B cell (primary cell): ENCODE measurements at regions not wholly inside any gene's neighbourhood (a gene's known extent, or its start where the extent isn't known, plus 50 kb on each side); places are given as distances from the start of the nearest gene placed in this dataset.

ENCODE experiments used
- ATAC-seq: fragments of 200-7000 bp; cut with Tn5 transposase; one replicate; pipeline ENCODE4 v1.10.0; 2021; ENCODE audit warnings: low read depth, mild to moderate bottlenecking, moderate number of reproducible peaks, moderate library complexity
- CTCF ChIA-PET: fragments of 350-600 bp; sonication (Branson Sonifier 250); formaldehyde crosslinking; loops from one replicate; lab custom pipeline; 2021; ENCODE audit warnings: antibody characterized with exemption, inconsistent platforms; lab: Charles Lee
- POLR2A ChIA-PET: fragments of 350-600 bp; sonication (Branson Sonifier 250); formaldehyde crosslinking; loops from one replicate; lab custom pipeline; 2021; ENCODE audit warnings: antibody characterized with exemption; lab: Charles Lee
- DNase-seq: peaks from one replicate; pipeline ENCODE4 v3.0.0; 2013
- H2AFZ ChIP-seq: 2 replicates; pipeline ENCODE4 v1.6.1; 2012; ENCODE audit warnings: mild to moderate bottlenecking, low read depth, low read length; ENCODE audit not compliant: insufficient read depth, poor library complexity, severe bottlenecking
- H3K27ac ChIP-seq, 2 donors: 1 replicate in 1 of 2; 2 replicates in 1 of 2; pipeline ENCODE4 v1.5.1; 2012 to 2013; ENCODE audit warnings: low read length in 2 of 2, mild to moderate bottlenecking in 2 of 2, moderate library complexity in 1 of 2
- H3K27me3 ChIP-seq, 4 experiments: fragments of 200-600 bp in 1 of 4; sonication (generic) in 1 of 4; replicated peaks in 1 of 4; 1 replicate in 2 of 4; 2 replicates in 2 of 4; pipeline versions ENCODE4 v1.6.1 to v1.7.0; 2013 to 2016; ENCODE audit warnings: low read length in 3 of 4, mild to moderate bottlenecking in 2 of 4, mixed read lengths in 1 of 4, moderate library complexity in 1 of 4; ENCODE audit not compliant: insufficient read depth in 4 of 4, control insufficient read depth in 3 of 4; ENCODE audit errors: control extremely low read depth in 1 of 4
- H3K36me3 ChIP-seq, 2 experiments: replicated peaks in 1 of 2; 1 replicate in 1 of 2; 2 replicates in 1 of 2; pipeline versions ENCODE4 v1.6.1 to v1.7.1; 2013; ENCODE audit warnings: low read length in 1 of 2; ENCODE audit not compliant: insufficient read depth in 2 of 2, control insufficient read depth in 1 of 2; ENCODE audit errors: control extremely low read depth in 1 of 2, extremely low read depth in 1 of 2
- H3K4me1 ChIP-seq, 2 donors: fragments of 200-600 bp in 1 of 2; sonication (generic) in 1 of 2; 1 replicate in 1 of 2; 2 replicates in 1 of 2; pipeline versions ENCODE4 v1.5.1 to v1.6.1; 2013 to 2017; ENCODE audit warnings: low read length in 2 of 2; ENCODE audit not compliant: control insufficient read depth in 2 of 2, insufficient read depth in 2 of 2
- H3K4me2 ChIP-seq: replicated peaks from 2 replicates; pipeline ENCODE3; 2012; ENCODE audit warnings: mild to moderate bottlenecking, low read depth, low read length; ENCODE audit not compliant: poor library complexity, severe bottlenecking
- H3K4me3 ChIP-seq, 5 experiments: fragments of 200-600 bp in 1 of 5; sonication (generic) in 1 of 5; 1 replicate in 3 of 5; 2 replicates in 2 of 5; pipeline versions ENCODE4 v1.5.1 to v1.7.0; 2011 to 2016; ENCODE audit warnings: low read length in 4 of 5, mild to moderate bottlenecking in 4 of 5, low read depth in 2 of 5, control low read depth in 1 of 5, moderate library complexity in 1 of 5; ENCODE audit not compliant: insufficient read depth in 1 of 5; ENCODE audit errors: control extremely low read depth in 1 of 5, extremely low read depth in 1 of 5
- H3K79me2 ChIP-seq: fragments of 200-600 bp; sonication (generic); one replicate; pipeline ENCODE4 v1.6.0; 2016; ENCODE audit warnings: low read length; ENCODE audit not compliant: control insufficient read depth, insufficient read depth
- H3K9ac ChIP-seq: fragments of 200-600 bp; sonication (generic); 2 replicates; pipeline ENCODE4 v1.6.1; 2017; ENCODE audit warnings: mild to moderate bottlenecking, low read length, moderate library complexity
- H3K9me3 ChIP-seq, 3 donors: one replicate each; pipeline versions ENCODE4 v1.6.1 to v1.7.1; 2013; ENCODE audit warnings: low read length in 2 of 3; ENCODE audit not compliant: control insufficient read depth in 2 of 3, insufficient read depth in 1 of 3; ENCODE audit errors: control extremely low read depth in 1 of 3
- H4K20me1 ChIP-seq: 2 replicates; pipeline ENCODE4 v1.6.0; 2012; ENCODE audit warnings: mild to moderate bottlenecking, low read length; ENCODE audit not compliant: insufficient read depth, control insufficient read depth, poor library complexity, severe bottlenecking
- H3K27ac Mint-ChIP-seq: one replicate; pipeline ENCODE4 v1.8.0; 2021; ENCODE audit warnings: mixed read lengths
- H3K27me3 Mint-ChIP-seq: one replicate; pipeline ENCODE4 v1.8.0; 2021; ENCODE audit warnings: mixed read lengths
- H3K4me1 Mint-ChIP-seq: one replicate; pipeline ENCODE4 v1.8.0; 2021; ENCODE audit warnings: mixed read lengths
- H3K4me3 Mint-ChIP-seq: one replicate; pipeline ENCODE4 v1.8.0; 2021; ENCODE audit warnings: mixed read lengths
- H3K9me3 Mint-ChIP-seq: one replicate; pipeline ENCODE4 v1.8.0; 2022; ENCODE audit warnings: mixed read lengths; ENCODE audit not compliant: insufficient read depth
- EZH2 ChIP-seq: IDR thresholded peaks from 2 replicates; pipeline ENCODE4 v1.6.1; 2012; ENCODE audit warnings: borderline replicate concordance, low read depth, mild to moderate bottlenecking, moderate library complexity, low read length; ENCODE audit not compliant: insufficient read depth, poor library complexity, severe bottlenecking
- WGBS: methylation state at CpG from one replicate; pipeline ENCODE4 v1.1.5; 2013; ENCODE audit warnings: missing lambda C conversion rate; ENCODE audit not compliant: insufficient coverage; 5-methylcytosine and 5-hydroxymethylcytosine counted together
- intact Hi-C: fragments of 100-400 bp; cut with micrococcal nuclease; formaldehyde crosslinking; loops from one replicate; pipeline ENCODE4 v1.10.0; 2022
- TF ChIP-seq, protein P1 (sequence below): fragments of 200-600 bp; IDR thresholded peaks from one replicate; pipeline ENCODE4 v1.8.0; 2022; ENCODE audit warnings: antibody characterized with exemption, mild to moderate bottlenecking

DNA sequence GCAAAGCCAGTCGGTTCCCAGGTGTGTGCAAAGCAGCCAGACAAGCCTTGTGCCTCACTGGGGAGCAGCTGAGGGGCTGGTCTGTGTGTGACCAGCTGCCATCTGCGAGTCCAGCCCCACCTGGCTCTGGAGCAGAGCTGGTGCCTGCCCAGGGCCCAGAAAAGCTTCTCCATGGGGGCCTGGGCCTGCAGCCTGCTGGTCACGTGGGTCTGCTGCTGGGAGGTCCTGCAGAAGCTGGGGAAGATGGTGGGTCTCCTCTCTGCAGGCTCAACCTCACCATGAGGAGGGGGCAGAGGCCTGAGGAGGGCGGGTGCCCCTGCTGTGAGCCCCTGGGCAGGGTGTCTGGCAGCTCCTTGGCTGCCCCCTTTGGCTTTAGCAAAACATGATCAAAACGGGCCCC, 71.9 kb downstream of the ENGASE start:
- Histone ChIP-seq H3K4me3 (no peak overlapping the region), H3K27me3 (peaks cover 0 to 2% (median 0%) of the 10 kb centered on the region in 4 experiments), H3K9me3 (no peaks in the 10 kb centered on the region), H3K4me2 (no peak overlapping the region), H3K79me2 (no peaks in the 10 kb centered on the region), H3K27ac (no peak overlapping the region), H3K4me1 (no peaks in the 10 kb centered on the region), H3K9ac (no peak overlapping the region), H4K20me1 (no peaks in the 10 kb centered on the region), H2AFZ (no peak overlapping the region), H3K36me3 (no peaks in the 10 kb centered on the region)
- H3K27ac Mint-ChIP-seq: no peak overlapping the region
- 60% methylated on average over 5 of the region's 5 CpGs for WGBS
- CTCF ChIA-PET: no interaction called here
- intact Hi-C loops: no loop called here
- H3K27me3 Mint-ChIP-seq: no peaks in the 10 kb centered on the region
- POLR2A ChIA-PET: no interaction called here
- TF ChIP-seq, protein P1, sequence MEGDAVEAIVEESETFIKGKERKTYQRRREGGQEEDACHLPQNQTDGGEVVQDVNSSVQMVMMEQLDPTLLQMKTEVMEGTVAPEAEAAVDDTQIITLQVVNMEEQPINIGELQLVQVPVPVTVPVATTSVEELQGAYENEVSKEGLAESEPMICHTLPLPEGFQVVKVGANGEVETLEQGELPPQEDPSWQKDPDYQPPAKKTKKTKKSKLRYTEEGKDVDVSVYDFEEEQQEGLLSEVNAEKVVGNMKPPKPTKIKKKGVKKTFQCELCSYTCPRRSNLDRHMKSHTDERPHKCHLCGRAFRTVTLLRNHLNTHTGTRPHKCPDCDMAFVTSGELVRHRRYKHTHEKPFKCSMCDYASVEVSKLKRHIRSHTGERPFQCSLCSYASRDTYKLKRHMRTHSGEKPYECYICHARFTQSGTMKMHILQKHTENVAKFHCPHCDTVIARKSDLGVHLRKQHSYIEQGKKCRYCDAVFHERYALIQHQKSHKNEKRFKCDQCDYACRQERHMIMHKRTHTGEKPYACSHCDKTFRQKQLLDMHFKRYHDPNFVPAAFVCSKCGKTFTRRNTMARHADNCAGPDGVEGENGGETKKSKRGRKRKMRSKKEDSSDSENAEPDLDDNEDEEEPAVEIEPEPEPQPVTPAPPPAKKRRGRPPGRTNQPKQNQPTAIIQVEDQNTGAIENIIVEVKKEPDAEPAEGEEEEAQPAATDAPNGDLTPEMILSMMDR: no peak
- TF ChIP-seq EZH2: no peak
- DNase-seq: no peak
- ATAC-seq: no peak
- no peak overlapping the region for H3K4me3 Mint-ChIP-seq
- H3K4me1 Mint-ChIP-seq: no peaks in the 10 kb centered on the region
- H3K9me3 Mint-ChIP-seq: no peaks in the 10 kb centered on the region

DNA sequence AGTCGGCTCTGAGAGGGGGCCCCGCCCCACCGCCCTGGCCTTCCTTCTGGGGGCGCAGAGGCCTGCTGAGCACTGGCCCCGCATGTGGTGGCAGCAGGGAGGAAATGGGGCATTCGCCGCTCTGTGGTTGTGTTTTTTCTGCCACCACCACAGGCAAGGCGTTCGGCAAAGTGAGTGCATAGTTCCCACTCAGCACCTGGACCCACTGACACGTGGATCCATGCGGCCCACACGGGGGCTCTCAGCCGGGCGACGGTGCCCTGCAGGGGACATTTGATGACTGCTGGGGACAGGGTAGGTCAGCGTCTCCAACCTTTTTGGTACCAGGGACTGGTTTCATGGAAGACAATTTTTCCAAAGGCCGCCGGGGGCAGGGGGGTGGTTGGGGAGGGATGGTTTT, 70.9 kb downstream of the ENGASE start:
- POLR2A ChIA-PET: no interaction called here
- CTCF ChIA-PET: no interaction called here
- Histone ChIP-seq H3K4me3 (no peak overlapping the region), H3K9ac (no peak overlapping the region), H4K20me1 (no peaks in the 10 kb centered on the region), H3K9me3 (no peaks in the 10 kb centered on the region), H3K27me3 (peaks cover 0 to 2% (median 0%) of the 10 kb centered on the region in 4 experiments), H3K4me2 (no peak overlapping the region), H2AFZ (no peak overlapping the region), H3K79me2 (no peaks in the 10 kb centered on the region), H3K4me1 (no peaks in the 10 kb centered on the region), H3K27ac (no peak overlapping the region), H3K36me3 (no peaks in the 10 kb centered on the region)
- Mint-ChIP-seq H3K4me1 (no peaks in the 10 kb centered on the region), H3K9me3 (no peaks in the 10 kb centered on the region), H3K4me3 (no peak overlapping the region), H3K27me3 (no peaks in the 10 kb centered on the region), H3K27ac (no peak overlapping the region)
- ATAC-seq (no peak), DNase-seq (no peak)
- 89% methylated on average over 18 of the region's 18 CpGs for WGBS
- TF ChIP-seq EZH2: no peak
- TF ChIP-seq, protein P1: no peak
- intact Hi-C loops: no loop called here
